Keratinocyte (primary cell): ENCODE measurements at regions not wholly inside any gene's neighbourhood (a gene's known extent, or its start where the extent isn't known, plus 50 kb on each side); places are given as distances from the start of the nearest gene placed in this dataset.
"Not testable (repeated sequence)": the region's sequence is repeated elsewhere in the genome, so short reads cannot be mapped to it uniquely, and the experiment has no call there.

Source experiments
- DNase-seq: peaks from one replicate; pipeline ENCODE4 v3.0.0-alpha.2; 2011; ENCODE audit warnings: low read depth, missing footprints, low spot score
- FAIRE-seq: peaks from 2 replicates; lab custom pipeline; 2011; peaks lifted over from hg19 to GRCh38; lab: Jason Lieb, UNC
- H2AFZ ChIP-seq: 2 replicates; pipeline ENCODE4 v1.6.0; 2012; ENCODE audit warnings: low read length, control low read depth, inconsistent platforms; ENCODE audit not compliant: control insufficient read depth
- H3K27ac ChIP-seq: 2 replicates; pipeline ENCODE4 v1.5.1; 2011; ENCODE audit warnings: low read length; ENCODE audit not compliant: control insufficient read depth, insufficient read depth
- H3K27me3 ChIP-seq: 3 replicates; pipeline ENCODE4 v1.6.0; 2011; ENCODE audit warnings: low read length; ENCODE audit not compliant: control insufficient read depth, insufficient read depth; ENCODE audit errors: extremely low read depth
- H3K36me3 ChIP-seq, 2 experiments: 2 replicates in 1 of 2; 3 replicates in 1 of 2; pipeline ENCODE4 v1.5.1; 2011; ENCODE audit warnings: low read length in 2 of 2, mild to moderate bottlenecking in 1 of 2; ENCODE audit not compliant: control insufficient read depth in 2 of 2, insufficient read depth in 2 of 2; ENCODE audit errors: extremely low read depth in 1 of 2
- H3K4me1 ChIP-seq: 3 replicates; pipeline ENCODE4 v1.5.1; 2011; ENCODE audit warnings: low read length; ENCODE audit not compliant: control insufficient read depth, insufficient read depth; ENCODE audit errors: extremely low read depth
- H3K4me2 ChIP-seq: 3 replicates; pipeline ENCODE4 v1.6.0; 2011; ENCODE audit warnings: low read depth, low read length; ENCODE audit not compliant: control insufficient read depth, insufficient read depth; ENCODE audit errors: extremely low read depth
- H3K4me3 ChIP-seq, 3 experiments: fragments of 200-600 bp in 1 of 3; sonication (generic) in 1 of 3; 2 replicates in 2 of 3; 3 replicates in 1 of 3; pipeline ENCODE4 v1.5.1; 2011 to 2016; ENCODE audit warnings: low read length in 3 of 3, mild to moderate bottlenecking in 3 of 3, control low read depth in 2 of 3, inconsistent platforms in 1 of 3, low read depth in 1 of 3, mixed read lengths in 1 of 3, mixed run types in 1 of 3, moderate library complexity in 1 of 3; ENCODE audit not compliant: control insufficient read depth in 2 of 3, insufficient read depth in 2 of 3; ENCODE audit errors: extremely low read depth in 1 of 3
- H3K79me2 ChIP-seq: 2 replicates; pipeline ENCODE4 v1.6.0; 2012; ENCODE audit warnings: low read length; ENCODE audit not compliant: control insufficient read depth, insufficient read depth
- H3K9ac ChIP-seq: 3 replicates; pipeline ENCODE4 v1.6.0; 2011; ENCODE audit warnings: low read length; ENCODE audit not compliant: control insufficient read depth, insufficient read depth; ENCODE audit errors: extremely low read depth
- H3K9me1 ChIP-seq: 3 replicates; pipeline ENCODE4 v1.6.0; 2011; ENCODE audit warnings: low read length; ENCODE audit not compliant: control insufficient read depth, insufficient read depth; ENCODE audit errors: extremely low read depth
- H3K9me3 ChIP-seq: 2 replicates; pipeline ENCODE4 v1.5.1; 2012; ENCODE audit warnings: low read depth, low read length; ENCODE audit not compliant: control insufficient read depth
- H4K20me1 ChIP-seq: 3 replicates; pipeline ENCODE4 v1.6.0; 2011; ENCODE audit warnings: low read length; ENCODE audit not compliant: control insufficient read depth, insufficient read depth; ENCODE audit errors: extremely low read depth
- EZH2 ChIP-seq: IDR thresholded peaks from one replicate; pipeline ENCODE4 v1.6.1; 2012; ENCODE audit warnings: inconsistent platforms, mild to moderate bottlenecking, low read length, moderate library complexity
- dilution Hi-C: fragments of 300-500 bp; cut with MboI; formaldehyde crosslinking; loops from one replicate; pipeline ENCODE4 v1.7.0; 2020; ENCODE audit warnings: low sequenced_read_pairs; ENCODE audit not compliant: extremely low pct_ligation_motif_present
- TF ChIP-seq, protein P1 (sequence below), 3 experiments: IDR thresholded peaks in 1 of 3; conservative IDR thresholded peaks in 1 of 3; optimal IDR thresholded peaks in 1 of 3; 2 replicates in 2 of 3; 3 replicates in 1 of 3; pipeline versions ENCODE3 to v1.5.1; 2011; ENCODE audit warnings: low read length in 3 of 3, mild to moderate bottlenecking in 3 of 3, moderate library complexity in 2 of 3, control low read depth in 1 of 3, inconsistent platforms in 1 of 3; ENCODE audit not compliant: insufficient read depth in 2 of 3; ENCODE audit errors: extremely low read depth in 1 of 3

DNA sequence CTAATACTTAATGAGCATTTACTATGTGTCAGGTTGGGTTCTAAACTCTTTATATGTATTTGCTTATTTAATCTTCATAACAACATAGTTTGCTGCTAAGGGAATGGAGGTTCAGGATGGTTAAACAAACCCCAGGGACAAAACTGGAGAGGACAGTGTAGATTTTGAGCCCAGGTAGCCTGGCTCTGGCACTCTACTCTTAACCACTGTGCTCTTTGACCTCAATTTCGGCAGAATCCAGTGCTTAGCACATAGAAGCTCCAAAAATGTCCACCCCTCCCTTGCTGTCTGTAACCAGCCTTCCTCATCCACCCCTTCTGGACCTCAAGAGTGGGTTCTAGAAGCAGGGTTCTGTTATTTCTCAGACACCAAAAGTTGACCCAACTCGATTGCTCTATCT is 88.0 kb upstream of the SYT13 start:
- Histone ChIP-seq H3K9ac (no peak overlapping the region), H3K9me3 (no peaks in the 10 kb centered on the region), H3K79me2 (no peaks in the 10 kb centered on the region), H3K4me1 (no peaks in the 10 kb centered on the region), H3K4me3 (no peak overlapping the region), H4K20me1 (no peaks in the 10 kb centered on the region), H3K9me1 (no peaks in the 10 kb centered on the region), H3K4me2 (no peak overlapping the region), H3K27me3 (peaks cover 7% of the 10 kb centered on the region), H2AFZ (no peak overlapping the region), H3K27ac (no peak overlapping the region), H3K36me3 (no peaks in the 10 kb centered on the region)
- no peak for TF ChIP-seq EZH2
- TF ChIP-seq, protein P1, sequence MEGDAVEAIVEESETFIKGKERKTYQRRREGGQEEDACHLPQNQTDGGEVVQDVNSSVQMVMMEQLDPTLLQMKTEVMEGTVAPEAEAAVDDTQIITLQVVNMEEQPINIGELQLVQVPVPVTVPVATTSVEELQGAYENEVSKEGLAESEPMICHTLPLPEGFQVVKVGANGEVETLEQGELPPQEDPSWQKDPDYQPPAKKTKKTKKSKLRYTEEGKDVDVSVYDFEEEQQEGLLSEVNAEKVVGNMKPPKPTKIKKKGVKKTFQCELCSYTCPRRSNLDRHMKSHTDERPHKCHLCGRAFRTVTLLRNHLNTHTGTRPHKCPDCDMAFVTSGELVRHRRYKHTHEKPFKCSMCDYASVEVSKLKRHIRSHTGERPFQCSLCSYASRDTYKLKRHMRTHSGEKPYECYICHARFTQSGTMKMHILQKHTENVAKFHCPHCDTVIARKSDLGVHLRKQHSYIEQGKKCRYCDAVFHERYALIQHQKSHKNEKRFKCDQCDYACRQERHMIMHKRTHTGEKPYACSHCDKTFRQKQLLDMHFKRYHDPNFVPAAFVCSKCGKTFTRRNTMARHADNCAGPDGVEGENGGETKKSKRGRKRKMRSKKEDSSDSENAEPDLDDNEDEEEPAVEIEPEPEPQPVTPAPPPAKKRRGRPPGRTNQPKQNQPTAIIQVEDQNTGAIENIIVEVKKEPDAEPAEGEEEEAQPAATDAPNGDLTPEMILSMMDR (optimal IDR thresholded peaks at IDR 0.05 in 1 of 3, IDR thresholded peaks at IDR 0.05 in 1 of 3, conservative IDR thresholded peaks at IDR 0.05 in 1 of 3; ENCODE audit: extremely low read depth in 1 of 3, insufficient read depth in 2 of 3, low read length in 3 of 3) = no peak
- DNase-seq (no peak), FAIRE-seq (no peak)
- dilution Hi-C loops = no loop called here

DNA sequence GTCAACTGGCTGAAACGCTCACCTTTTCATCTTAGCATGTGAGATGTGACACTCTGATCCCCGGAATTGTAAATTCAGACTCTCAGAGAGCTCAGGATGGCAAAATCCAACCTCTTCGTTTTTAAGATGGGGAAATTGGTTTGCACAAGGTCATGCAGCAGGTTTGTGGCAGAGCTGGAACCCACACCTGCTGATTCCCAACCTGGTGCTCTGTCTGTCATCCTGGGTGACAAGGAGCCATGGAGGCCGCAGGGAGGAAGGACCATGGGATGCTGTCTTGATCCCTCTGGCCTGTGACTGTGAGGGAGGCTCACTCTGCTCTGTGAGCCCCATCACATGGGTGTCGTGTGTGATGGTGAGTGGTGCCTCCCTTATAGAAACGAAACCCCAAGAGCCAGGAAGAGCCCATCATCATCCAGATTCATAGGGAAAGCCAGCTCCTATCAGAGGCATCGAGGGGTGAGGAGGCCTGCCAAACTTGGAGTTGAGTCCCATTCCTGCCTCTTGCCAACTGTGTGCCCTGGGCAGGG is 87.4 kb upstream of the SYT13 start:
- Histone ChIP-seq H3K9ac (no peak overlapping the region), H3K27me3 (peaks cover 7% of the 10 kb centered on the region), H2AFZ (no peak overlapping the region), H3K4me2 (no peak overlapping the region), H3K4me3 (no peak overlapping the region), H3K79me2 (no peaks in the 10 kb centered on the region), H3K9me1 (no peaks in the 10 kb centered on the region), H3K4me1 (no peaks in the 10 kb centered on the region), H3K9me3 (no peaks in the 10 kb centered on the region), H3K36me3 (no peaks in the 10 kb centered on the region), H4K20me1 (no peaks in the 10 kb centered on the region), H3K27ac (no peak overlapping the region)
- no peak for DNase-seq
- no peak for TF ChIP-seq EZH2
- TF ChIP-seq, protein P1 (optimal IDR thresholded peaks at IDR 0.05 in 1 of 3, IDR thresholded peaks at IDR 0.05 in 1 of 3, conservative IDR thresholded peaks at IDR 0.05 in 1 of 3; ENCODE audit: extremely low read depth in 1 of 3, insufficient read depth in 2 of 3, low read length in 3 of 3) = no peak
- FAIRE-seq = no peak
- dilution Hi-C loops = no loop called here

DNA sequence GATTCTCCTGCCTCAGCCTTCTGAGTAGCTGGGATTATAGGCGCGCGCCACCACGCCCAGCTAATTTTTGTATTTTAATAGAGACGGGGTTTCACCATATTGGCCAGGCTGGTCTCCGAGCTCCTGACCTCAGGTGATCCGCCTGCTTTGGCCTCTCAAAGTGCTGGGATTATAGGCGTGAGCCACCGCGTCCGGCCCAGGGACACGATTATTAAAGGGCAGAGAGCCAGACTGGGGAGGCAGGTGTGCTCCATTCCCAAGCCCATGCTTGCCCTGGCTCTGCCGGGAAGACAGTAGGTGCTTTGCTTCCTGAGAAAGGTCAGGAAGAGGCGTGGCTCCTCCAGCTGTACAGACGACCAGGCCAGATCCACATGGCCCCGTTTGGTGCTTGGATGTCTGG is 86.3 kb upstream of the SYT13 start:
- H2AFZ ChIP-seq = peak overlapping the region; percentile 54
- H3K79me2 ChIP-seq, DNase-seq, H3K27ac ChIP-seq, H4K20me1 ChIP-seq, H3K36me3 ChIP-seq, FAIRE-seq, H3K9me1 ChIP-seq, dilution Hi-C loops, H3K4me2 ChIP-seq, H3K4me1 ChIP-seq, H3K27me3 ChIP-seq, H3K9ac ChIP-seq, H3K9me3 ChIP-seq, H3K4me3 ChIP-seq: not testable (repeated sequence)
